ENCODE measurements at regions not wholly inside any gene's neighbourhood (a gene's known extent, or its start where the extent isn't known, plus 50 kb on each side); places are given as distances from the start of the nearest gene placed in this dataset.

DNA sequence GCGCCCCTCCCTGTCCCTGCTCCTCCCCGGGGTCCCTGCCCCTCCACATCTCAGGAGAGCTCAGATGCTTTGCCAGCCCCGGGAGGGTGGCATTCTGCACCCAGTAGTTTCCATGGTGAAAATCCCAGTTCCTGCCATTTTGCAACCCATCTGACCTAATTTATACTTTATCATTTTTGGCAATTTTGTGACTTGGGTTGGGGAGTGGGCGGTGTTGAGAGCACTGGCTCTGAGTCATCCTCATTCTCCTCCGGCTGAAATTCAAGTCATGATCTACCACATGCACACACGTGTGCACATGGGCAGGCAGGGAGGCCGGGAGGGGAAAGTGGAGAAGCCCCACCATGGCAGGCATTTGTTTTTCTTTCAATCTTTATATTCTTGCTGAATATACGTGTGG lies 208.6 kb downstream of the URI1 start:
- TF ChIP-seq MYC (IDR thresholded peaks at IDR 0.05; ENCODE audit: low read depth, low read length) (no peak), MYC (CRISPR knock-in tag; IDR thresholded peaks at IDR 0.05; ENCODE audit: borderline replicate concordance, low read depth) (no peak), ELF1 (tag; IDR thresholded peaks at IDR 0.05) (no peak), POLR2H (tag; IDR thresholded peaks at IDR 0.05; ENCODE audit: low read depth) (no peak), ZFP36 (IDR thresholded peaks at IDR 0.05; ENCODE audit: low read depth, low read length, partially characterized antibody) (no peak), NR2C2 (CRISPR knock-in tag; IDR thresholded peaks at IDR 0.05) (no peak), NR2C2 (tag; IDR thresholded peaks at IDR 0.05) (no peak), ZNF263 (CRISPR knock-in tag; IDR thresholded peaks at IDR 0.05; ENCODE audit: borderline replicate concordance) (no peak)
- TF ChIP-seq, protein P1, sequence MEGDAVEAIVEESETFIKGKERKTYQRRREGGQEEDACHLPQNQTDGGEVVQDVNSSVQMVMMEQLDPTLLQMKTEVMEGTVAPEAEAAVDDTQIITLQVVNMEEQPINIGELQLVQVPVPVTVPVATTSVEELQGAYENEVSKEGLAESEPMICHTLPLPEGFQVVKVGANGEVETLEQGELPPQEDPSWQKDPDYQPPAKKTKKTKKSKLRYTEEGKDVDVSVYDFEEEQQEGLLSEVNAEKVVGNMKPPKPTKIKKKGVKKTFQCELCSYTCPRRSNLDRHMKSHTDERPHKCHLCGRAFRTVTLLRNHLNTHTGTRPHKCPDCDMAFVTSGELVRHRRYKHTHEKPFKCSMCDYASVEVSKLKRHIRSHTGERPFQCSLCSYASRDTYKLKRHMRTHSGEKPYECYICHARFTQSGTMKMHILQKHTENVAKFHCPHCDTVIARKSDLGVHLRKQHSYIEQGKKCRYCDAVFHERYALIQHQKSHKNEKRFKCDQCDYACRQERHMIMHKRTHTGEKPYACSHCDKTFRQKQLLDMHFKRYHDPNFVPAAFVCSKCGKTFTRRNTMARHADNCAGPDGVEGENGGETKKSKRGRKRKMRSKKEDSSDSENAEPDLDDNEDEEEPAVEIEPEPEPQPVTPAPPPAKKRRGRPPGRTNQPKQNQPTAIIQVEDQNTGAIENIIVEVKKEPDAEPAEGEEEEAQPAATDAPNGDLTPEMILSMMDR (IDR thresholded peaks at IDR 0.05 in 2 of 3, conservative IDR thresholded peaks at IDR 0.05 in 1 of 3; ENCODE audit: insufficient read depth in 2 of 3, low read depth in 1 of 3, low read length in 3 of 3) = no peak

Data from K562 (cell line).